ENCODE measurements at regions not wholly inside any gene's neighbourhood (a gene's known extent, or its start where the extent isn't known, plus 50 kb on each side); places are given as distances from the start of the nearest gene placed in this dataset.
"Not testable (repeated sequence)": the region's sequence is repeated elsewhere in the genome, so short reads cannot be mapped to it uniquely, and the experiment has no call there.

GRCh38 chr2:129006135-129006886 lies 687.6 kb upstream of the HS6ST1 start:
- DNase-seq, result no peak

DNA sequence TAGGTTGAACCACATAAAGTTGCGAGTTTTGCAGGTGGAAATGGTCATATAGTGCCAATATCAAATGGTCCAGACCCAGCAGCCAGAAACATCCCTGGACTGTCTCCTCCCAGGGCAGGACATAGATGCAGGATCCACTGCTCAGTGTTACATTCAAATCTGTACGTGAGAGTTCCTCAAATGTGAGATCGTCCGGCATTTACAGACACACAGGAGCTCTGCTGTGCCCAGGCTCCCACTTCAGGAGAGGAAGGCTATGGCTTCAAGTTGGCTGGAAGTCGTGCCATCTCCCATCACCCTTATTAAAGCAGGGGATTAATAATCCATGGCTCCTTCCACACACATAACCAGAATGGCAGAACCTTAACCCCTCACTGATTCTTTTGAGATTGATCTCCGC lies 688.2 kb upstream of the HS6ST1 start:
- DNase-seq, result no peak

- no peak for DNase-seq
Observed at GRCh38 chr2:129008055-129008880, 689.6 kb upstream of the HS6ST1 start.

DNA sequence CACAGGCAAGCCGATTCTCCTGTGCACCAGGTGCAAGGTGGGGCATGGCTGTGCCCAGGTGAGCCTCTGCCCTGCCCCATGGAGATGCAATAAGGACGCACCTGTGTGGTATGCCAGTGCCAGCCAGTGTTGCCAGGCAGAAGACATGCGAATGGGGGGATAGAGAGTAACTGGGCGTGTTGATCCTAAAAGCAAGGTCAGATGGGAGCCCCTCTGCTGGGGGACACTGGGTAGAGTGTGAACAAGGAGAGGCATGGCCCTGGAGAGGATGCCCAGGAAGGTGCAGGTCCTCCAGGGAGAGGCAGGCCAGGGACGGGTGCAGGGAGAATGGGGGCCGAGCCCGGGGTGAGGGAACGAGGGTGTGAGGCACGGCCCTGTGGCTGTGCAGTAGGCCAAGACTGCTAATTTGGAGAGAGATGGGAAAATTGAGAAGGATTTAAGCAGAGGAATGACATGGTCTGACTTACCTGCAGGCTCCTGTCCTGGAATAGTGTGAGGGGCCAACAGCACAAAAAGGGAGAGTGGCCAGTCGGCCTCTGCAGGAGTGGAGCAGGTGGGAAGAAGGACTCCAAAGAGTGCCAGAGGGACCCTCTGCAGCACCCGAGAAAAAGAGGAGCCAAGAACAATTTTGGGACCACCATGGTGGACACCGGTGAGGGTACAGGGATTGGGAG lies 690.4 kb upstream of the HS6ST1 start:
- no peak for DNase-seq

DNA sequence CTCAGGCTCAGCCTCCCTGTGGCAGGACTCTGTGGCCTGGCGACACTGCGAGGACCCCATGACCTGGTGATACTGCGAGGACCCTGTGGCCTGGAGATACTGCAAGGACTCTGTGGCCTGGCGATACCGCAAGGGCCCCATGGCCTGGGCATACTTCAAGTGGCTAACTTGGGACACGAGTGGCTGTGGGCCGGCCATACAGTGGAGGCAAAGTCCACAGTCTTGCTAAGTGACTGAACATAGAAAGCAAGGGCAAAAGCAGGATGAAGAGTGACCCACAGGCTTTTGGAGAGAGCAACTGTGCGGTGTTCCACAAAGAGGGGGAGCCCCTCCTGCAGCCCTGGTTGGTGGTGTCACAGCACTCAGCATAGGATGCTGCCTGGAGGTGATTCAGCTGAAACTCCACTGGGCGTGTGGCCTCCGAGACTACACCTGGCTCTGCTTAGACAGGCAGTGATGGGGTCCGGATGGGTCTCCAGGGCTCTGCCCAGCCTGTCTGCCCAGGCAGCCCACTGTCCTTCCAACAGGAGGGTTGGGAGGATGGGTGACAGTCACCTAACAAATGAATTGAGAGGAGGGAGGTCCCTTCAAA lies 691.0 kb upstream of the HS6ST1 start:
- DNase-seq, result no peak

DNA sequence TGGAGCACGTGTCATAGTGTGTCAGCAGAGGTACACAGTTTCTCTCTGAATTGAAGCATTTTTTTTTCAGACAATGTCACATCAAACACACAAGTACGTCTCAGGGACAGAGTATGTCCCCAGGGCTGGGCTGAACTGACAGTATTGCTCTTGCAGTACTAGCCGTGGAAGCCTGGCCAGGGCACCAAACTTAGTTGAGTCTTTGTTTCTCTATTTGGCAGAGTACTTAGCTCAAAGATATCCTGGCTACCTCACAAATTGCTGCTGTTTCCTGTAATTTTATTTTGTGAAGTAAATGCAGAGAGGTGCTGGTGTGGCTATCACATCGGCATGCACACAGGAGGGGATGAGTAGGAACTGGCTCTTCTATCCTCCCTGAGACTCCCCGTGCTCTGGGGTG lies 691.6 kb upstream of the HS6ST1 start:
- no peak for DNase-seq

GRCh38 chr2:129011466-129012061 lies 692.9 kb upstream of the HS6ST1 start:
- no peak for DNase-seq

- no peak for DNase-seq
Observed at GRCh38 chr2:129014432-129014831, 695.8 kb upstream of the HS6ST1 start.

GRCh38 chr2:129015397-129016285 lies 697.0 kb upstream of the HS6ST1 start:
- no peak for DNase-seq

- DNase-seq, result no peak
Observed at GRCh38 chr2:129016972-129017371, 698.3 kb upstream of the HS6ST1 start.

GRCh38 chr2:129024796-129025195 lies 706.1 kb upstream of the HS6ST1 start:
- no peak for DNase-seq

DNA sequence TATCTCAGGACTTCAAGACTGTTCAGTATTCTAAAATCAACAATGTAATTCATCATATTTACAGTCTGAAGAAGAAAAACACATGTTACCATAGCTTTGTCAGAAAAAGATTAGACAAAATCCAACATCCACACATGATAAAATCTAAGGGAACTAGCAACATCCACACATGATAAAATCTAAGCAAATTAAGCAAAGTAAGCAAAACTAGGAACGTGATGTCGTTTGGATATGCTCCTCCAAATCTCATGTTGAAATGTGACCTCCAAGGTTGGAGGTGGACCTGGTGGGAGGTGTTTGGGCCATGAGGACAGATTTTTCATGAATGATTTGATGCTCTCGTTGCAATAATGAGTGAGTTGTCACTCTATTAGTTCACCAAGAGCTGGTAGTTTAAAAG lies 717.3 kb upstream of the HS6ST1 start:
- no peak for DNase-seq

DNA sequence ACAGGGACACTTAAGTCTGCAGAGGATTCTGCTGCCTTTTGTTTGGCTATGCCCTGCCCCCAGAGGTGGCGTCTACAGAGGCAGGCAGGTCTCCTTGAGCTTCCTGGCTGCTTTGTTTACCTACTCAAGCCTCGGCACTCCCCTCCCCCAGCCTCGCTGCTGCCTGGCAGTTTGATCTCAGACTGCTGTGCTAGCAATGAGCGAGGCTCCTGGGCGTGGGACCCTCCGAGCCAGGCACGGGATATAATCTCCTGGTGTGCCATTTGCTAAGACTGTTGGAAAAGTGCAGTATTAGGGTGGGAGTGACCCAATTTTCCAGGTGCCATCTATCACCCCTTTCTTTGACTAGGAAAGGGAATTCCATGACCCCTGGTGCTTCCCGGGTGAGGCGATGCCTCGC lies 725.0 kb upstream of the HS6ST1 start:
- DNase-seq, result not testable (repeated sequence)

DNA sequence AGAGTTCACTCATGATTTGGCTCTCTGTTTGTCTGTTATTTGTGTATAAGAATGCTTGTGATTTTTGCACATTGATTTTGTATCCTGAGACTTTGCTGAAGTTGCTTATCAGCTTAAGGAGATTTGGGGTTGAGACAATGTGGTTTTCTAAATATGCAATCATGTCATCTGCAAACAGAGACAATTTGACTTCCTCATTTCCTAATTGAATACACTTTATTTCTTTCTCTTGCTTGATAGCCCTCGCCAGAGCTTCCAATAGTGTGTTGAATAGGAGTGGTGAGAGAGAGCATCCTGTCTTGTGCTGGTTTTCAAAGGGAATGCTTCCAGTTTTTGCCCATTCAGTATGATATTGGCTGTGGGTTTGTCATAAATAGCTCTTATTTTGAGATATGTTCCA lies 727.8 kb upstream of the HS6ST1 start:
- not testable (repeated sequence) for DNase-seq

DNA sequence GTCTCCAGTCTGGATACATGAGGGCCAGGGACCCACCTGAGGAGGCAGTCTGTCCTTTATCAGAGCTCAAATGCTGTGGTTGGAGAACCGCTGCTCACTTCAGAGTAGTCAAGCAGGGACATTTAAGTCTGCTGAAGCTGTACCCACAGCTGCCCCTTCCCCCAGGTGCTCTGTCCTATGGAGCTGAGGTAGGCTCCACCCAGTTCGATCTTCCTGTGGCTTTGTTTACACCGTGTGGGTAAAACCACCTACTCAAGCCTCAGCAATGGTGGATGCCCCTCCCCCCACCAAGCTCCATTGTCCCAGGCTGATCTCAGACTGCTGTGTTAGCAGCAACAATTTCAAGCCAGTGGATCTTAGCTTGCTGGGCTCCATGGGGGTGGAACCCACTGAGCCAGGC lies 731.4 kb upstream of the HS6ST1 start:
- no peak for DNase-seq

- no peak for DNase-seq
Observed at GRCh38 chr2:129055242-129055641, 736.6 kb upstream of the HS6ST1 start.

DNA sequence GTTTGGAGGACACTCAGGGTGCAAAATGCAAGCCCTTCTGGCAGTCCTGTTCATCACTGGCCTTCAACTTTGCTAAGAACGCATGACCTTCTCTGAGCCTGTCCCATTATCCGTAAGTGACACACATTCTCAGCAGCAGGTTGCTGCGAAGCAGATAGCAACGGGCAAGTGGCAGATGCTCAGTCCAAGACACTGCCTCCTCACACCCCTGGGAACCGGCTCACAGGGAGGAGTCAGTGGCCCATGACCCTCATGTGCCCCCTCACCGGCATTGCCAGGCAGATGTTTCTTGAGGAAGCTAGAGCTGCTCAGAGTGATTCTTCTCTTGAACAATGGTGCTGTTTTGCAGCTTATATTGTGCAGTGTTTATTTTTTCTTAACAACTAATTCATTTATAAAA lies 737.2 kb upstream of the HS6ST1 start:
- no peak for DNase-seq

DNA sequence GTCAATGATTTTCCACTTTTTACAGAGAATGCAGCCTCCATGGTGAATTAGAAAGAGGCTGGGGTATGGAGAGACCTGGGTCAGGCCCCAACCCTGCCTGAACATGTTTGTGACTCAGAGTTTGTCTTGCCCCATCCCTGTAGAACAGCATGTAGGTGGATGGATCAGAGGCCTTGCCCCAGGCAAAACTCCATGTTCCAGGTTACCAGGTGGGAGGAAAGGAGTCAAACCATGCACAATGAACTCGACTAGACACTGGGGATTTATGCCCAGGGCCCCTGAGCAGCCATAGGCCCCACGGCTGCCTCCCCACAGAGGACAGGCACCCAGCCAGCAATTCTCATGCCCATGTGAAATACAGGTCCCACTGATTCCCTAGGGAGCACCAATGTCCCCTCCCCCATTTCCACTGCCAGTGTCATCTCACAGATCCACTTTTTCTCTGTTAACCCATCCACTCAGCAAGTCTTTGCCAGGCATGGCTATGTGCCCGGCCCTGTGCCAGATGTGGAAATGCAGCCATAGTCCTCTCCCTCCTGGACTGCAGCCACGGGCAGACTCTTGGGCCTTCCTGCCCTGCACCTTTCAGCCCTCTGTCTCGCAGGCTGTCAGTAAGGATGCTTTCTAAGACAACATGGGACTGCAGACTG lies 737.8 kb upstream of the HS6ST1 start:
- no peak for DNase-seq

DNA sequence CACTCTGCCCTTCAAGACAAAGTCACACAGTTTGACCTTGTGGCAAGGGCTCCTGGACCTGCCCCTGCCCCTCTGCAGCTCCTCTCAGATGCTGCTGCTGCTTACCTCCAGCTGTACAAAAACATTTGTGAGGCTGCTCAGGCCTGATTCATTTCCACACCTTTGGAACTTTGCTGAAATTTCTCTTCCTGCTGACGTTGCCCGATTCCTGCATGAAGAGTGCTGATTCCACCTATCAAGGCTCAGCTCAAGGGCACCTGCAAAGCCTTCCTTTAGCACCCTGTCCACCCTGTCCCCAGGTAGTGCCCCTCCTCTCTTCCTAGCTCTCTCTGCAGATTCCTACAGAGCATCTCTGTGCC lies 738.3 kb upstream of the HS6ST1 start:
- DNase-seq, result no peak

DNA sequence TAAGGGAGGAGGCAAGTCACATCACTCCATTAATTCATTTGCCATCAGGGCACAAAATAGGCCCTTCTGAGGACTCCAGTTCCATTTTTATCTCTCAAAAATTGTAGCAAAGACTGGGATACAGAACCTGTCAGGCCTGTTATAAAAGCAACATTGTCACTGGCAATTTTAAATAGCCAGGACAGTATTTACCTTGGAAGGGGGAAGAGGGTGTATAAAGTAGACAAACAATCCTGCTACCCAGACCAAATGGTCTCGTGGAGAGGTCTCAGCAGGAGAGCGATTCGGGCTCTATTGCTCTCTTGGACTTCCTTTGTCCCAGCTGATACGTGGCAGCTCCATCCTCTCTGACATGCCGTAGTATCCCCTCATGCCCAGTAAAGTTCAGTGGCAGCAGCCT lies 740.3 kb upstream of the HS6ST1 start:
- DNase-seq, result no peak

- DNase-seq, result no peak
Observed at GRCh38 chr2:129059476-129059875, 740.8 kb upstream of the HS6ST1 start.

All from HCEC 1CT (cell line).